Smooth muscle cell (in vitro differentiated cells): ENCODE measurements at regions not wholly inside any gene's neighbourhood (a gene's known extent, or its start where the extent isn't known, plus 50 kb on each side); places are given as distances from the start of the nearest gene placed in this dataset.
"Not testable (repeated sequence)": the region's sequence is repeated elsewhere in the genome, so short reads cannot be mapped to it uniquely, and the experiment has no call there.

Experiments
- DNase-seq: peaks from one replicate; lab custom pipeline; 2025; ENCODE audit not compliant: unreplicated experiment; lab: John Stamatoyannopoulos, UW
- H2AFZ ChIP-seq: fragments of 200-600 bp; sonication (generic); 2 replicates; pipeline ENCODE4 v1.6.0; 2016; ENCODE audit warnings: antibody characterized with exemption, low read depth, mild to moderate bottlenecking
- H3F3A ChIP-seq: fragments of 200-600 bp; sonication (generic); 2 replicates; pipeline ENCODE4 v1.6.0; 2017; ENCODE audit warnings: antibody characterized with exemption, low read depth
- H3K27ac ChIP-seq: fragments of 200-600 bp; sonication (generic); 2 replicates; pipeline ENCODE4 v1.5.1; 2016; ENCODE audit warnings: low read depth, mild to moderate bottlenecking
- H3K27me3 ChIP-seq: fragments of 200-600 bp; sonication (generic); 2 replicates; pipeline ENCODE4 v1.6.1; 2016; ENCODE audit warnings: low read depth, mild to moderate bottlenecking
- H3K36me3 ChIP-seq: fragments of 200-600 bp; sonication (generic); 2 replicates; pipeline ENCODE4 v1.5.1; 2016; ENCODE audit warnings: low read depth
- H3K4me1 ChIP-seq: fragments of 200-600 bp; sonication (generic); 2 replicates; pipeline ENCODE4 v1.5.1; 2016; ENCODE audit warnings: low read depth
- H3K4me2 ChIP-seq: fragments of 200-600 bp; sonication (generic); 2 replicates; pipeline ENCODE4 v1.6.0; 2016; ENCODE audit warnings: mild to moderate bottlenecking
- H3K4me3 ChIP-seq: fragments of 200-600 bp; sonication (generic); 2 replicates; pipeline ENCODE4 v1.5.1; 2016; ENCODE audit warnings: mild to moderate bottlenecking
- H3K79me2 ChIP-seq: fragments of 200-600 bp; sonication (generic); 2 replicates; pipeline ENCODE4 v1.6.0; 2016; ENCODE audit warnings: low read depth, mild to moderate bottlenecking
- H3K9ac ChIP-seq: fragments of 200-600 bp; sonication (generic); 2 replicates; pipeline ENCODE4 v1.6.0; 2016; ENCODE audit warnings: low read depth
- H3K9me3 ChIP-seq: fragments of 200-600 bp; sonication (generic); replicated peaks from 2 replicates; pipeline ENCODE4 v1.5.1; 2016; ENCODE audit warnings: low read depth
- H4K20me1 ChIP-seq: fragments of 200-600 bp; sonication (generic); 2 replicates; pipeline ENCODE4 v1.6.0; 2016; ENCODE audit warnings: low read depth
- CTCF ChIP-seq: fragments of 200-600 bp; sonication (generic); IDR thresholded peaks from 2 replicates; pipeline ENCODE4 v1.5.1; 2017; ENCODE audit warnings: borderline replicate concordance, mild to moderate bottlenecking, antibody characterized with exemption; ENCODE audit not compliant: insufficient read depth, poor library complexity, severe bottlenecking
- WGBS: methylation state at CpG from one replicate; pipeline ENCODE4 v1.1.7; 2016; ENCODE audit warnings: low lambda C conversion rate; 5-methylcytosine and 5-hydroxymethylcytosine counted together

GRCh38 chr11:100525635-100526034 lies 161.5 kb upstream of the ARHGAP42 start:
- no peak for TF ChIP-seq CTCF
- H3K9me3 ChIP-seq, result peaks cover 14% of the 10 kb centered on the region
- H3K4me2 ChIP-seq, result no peak overlapping the region
- H4K20me1 ChIP-seq, result no peaks in the 10 kb centered on the region
- no peaks in the 10 kb centered on the region for H3F3A ChIP-seq
- no peaks in the 10 kb centered on the region for H3K4me1 ChIP-seq
- DNase-seq, result no peak
- no peak overlapping the region for H2AFZ ChIP-seq
- no peak overlapping the region for H3K27ac ChIP-seq
- H3K27me3 ChIP-seq, result no peaks in the 10 kb centered on the region
- H3K9ac ChIP-seq, result no peak overlapping the region
- no peaks in the 10 kb centered on the region for H3K79me2 ChIP-seq
- no peak overlapping the region for H3K4me3 ChIP-seq
- H3K36me3 ChIP-seq, result no peaks in the 10 kb centered on the region
- WGBS, result 21% methylated on average over 2 of the region's 2 CpGs

GRCh38 chr11:100528872-100529416 lies 158.1 kb upstream of the ARHGAP42 start:
- no peaks in the 10 kb centered on the region for H3K4me1 ChIP-seq
- H3K36me3 ChIP-seq, result no peaks in the 10 kb centered on the region
- no peak overlapping the region for H3K27ac ChIP-seq
- no peak overlapping the region for H3K4me2 ChIP-seq
- H2AFZ ChIP-seq, result no peak overlapping the region
- no peaks in the 10 kb centered on the region for H4K20me1 ChIP-seq
- DNase-seq, result no peak
- no peaks in the 10 kb centered on the region for H3K79me2 ChIP-seq
- H3K27me3 ChIP-seq, result no peaks in the 10 kb centered on the region
- no peaks in the 10 kb centered on the region for H3F3A ChIP-seq
- no peak overlapping the region for H3K4me3 ChIP-seq
- TF ChIP-seq CTCF, result no peak
- peaks cover 7% of the 10 kb centered on the region for H3K9me3 ChIP-seq
- no peak overlapping the region for H3K9ac ChIP-seq
- 93% methylated on average over 5 of the region's 5 CpGs for WGBS

GRCh38 chr11:100531290-100531689 lies 155.8 kb upstream of the ARHGAP42 start:
- not testable (repeated sequence) for DNase-seq, H3K9ac ChIP-seq
- 97% methylated on average over 1 of the region's 1 CpG for WGBS

GRCh38 chr11:100536979-100537378 lies 150.1 kb upstream of the ARHGAP42 start:
- Histone ChIP-seq H3K27ac (no peak overlapping the region), H3K9me3 (no peaks in the 10 kb centered on the region), H3K4me3 (no peak overlapping the region), H3K4me2 (no peak overlapping the region), H2AFZ (no peak overlapping the region), H3K9ac (no peak overlapping the region), H3K36me3 (no peaks in the 10 kb centered on the region), H3K27me3 (no peaks in the 10 kb centered on the region), H4K20me1 (no peaks in the 10 kb centered on the region), H3F3A (no peaks in the 10 kb centered on the region), H3K79me2 (no peaks in the 10 kb centered on the region), H3K4me1 (no peaks in the 10 kb centered on the region)
- WGBS, result 65% methylated on average over 5 of the region's 5 CpGs
- no peak for DNase-seq
- no peak for TF ChIP-seq CTCF

More at GRCh38 chr11:100531290-100531689, 155.8 kb upstream of the ARHGAP42 start:
- H3K4me1 ChIP-seq, H3K27me3 ChIP-seq, H3K9me3 ChIP-seq, H3K27ac ChIP-seq, H3K79me2 ChIP-seq, H3F3A ChIP-seq, H3K36me3 ChIP-seq, H4K20me1 ChIP-seq, H2AFZ ChIP-seq, H3K4me2 ChIP-seq, H3K4me3 ChIP-seq: not testable (repeated sequence)
